ENCODE measurements at regions not wholly inside any gene's neighbourhood (a gene's known extent, or its start where the extent isn't known, plus 50 kb on each side); places are given as distances from the start of the nearest gene placed in this dataset.

GRCh38 chr5:29239606-29240005 lies 1953.9 kb upstream of the CDH6 start:
- BruUV-seq (replicated peaks): no TSS peak
- Histone ChIP-seq H3K9me3 (ENCODE audit: low read length) (no peaks in the 10 kb centered on the region), H3K36me3 (ENCODE audit: insufficient read depth, low read length) (no peaks in the 10 kb centered on the region), H3K4me2 (ENCODE audit: low read length) (no peak overlapping the region), H2AFZ (ENCODE audit: low read length) (no peak overlapping the region), H3K9me2 (ENCODE audit: insufficient read depth, low read length) (no peaks in the 10 kb centered on the region), H3K27ac (ENCODE audit: low read depth, low read length, poor library complexity, severe bottlenecking) (no peak overlapping the region), H3K4me3 (ENCODE audit: low read depth, low read length, poor library complexity, severe bottlenecking) (no peak overlapping the region), H3K4me1 (ENCODE audit: insufficient read depth, low read length, poor library complexity, severe bottlenecking) (no peaks in the 10 kb centered on the region), H4K20me1 (ENCODE audit: insufficient read depth, low read length) (no peaks in the 10 kb centered on the region), H3K79me2 (ENCODE audit: insufficient read depth, low read depth, low read length) (no peaks in the 10 kb centered on the region)
- ChIA-PET POLR2A (interaction anchor here (0.7 kb wide), 1 partner anchor 11 kb away, joined by 3 read pairs; no protein-coding TSS in a partner anchor), CTCF (ENCODE audit: unreplicated experiment) (no interaction called here)
- TF ChIP-seq EZH2phosphoT487 (IDR thresholded peaks at IDR 0.05; ENCODE audit: borderline replicate concordance, low read depth, low read length): no peak
- no peak for DNase-seq (ENCODE audit: low spot score)
- intact Hi-C loops (cut with micrococcal nuclease; ENCODE audit: unreplicated experiment): no loop called here

GRCh38 chr5:29238115-29238514 lies 1955.4 kb upstream of the CDH6 start:
- CTCF ChIA-PET (ENCODE audit: unreplicated experiment): no interaction called here
- Histone ChIP-seq H2AFZ (ENCODE audit: low read length) (no peak overlapping the region), H4K20me1 (ENCODE audit: insufficient read depth, low read length) (no peaks in the 10 kb centered on the region), H3K9me3 (ENCODE audit: low read length) (no peaks in the 10 kb centered on the region), H3K4me3 (ENCODE audit: low read depth, low read length, poor library complexity, severe bottlenecking) (no peak overlapping the region), H3K79me2 (ENCODE audit: insufficient read depth, low read depth, low read length) (no peaks in the 10 kb centered on the region), H3K36me3 (ENCODE audit: insufficient read depth, low read length) (no peaks in the 10 kb centered on the region), H3K27ac (ENCODE audit: low read depth, low read length, poor library complexity, severe bottlenecking) (no peak overlapping the region), H3K9me2 (ENCODE audit: insufficient read depth, low read length) (no peaks in the 10 kb centered on the region; the same call in 1 of the 2 replicates), H3K4me2 (ENCODE audit: low read length) (no peak overlapping the region), H3K4me1 (ENCODE audit: insufficient read depth, low read length, poor library complexity, severe bottlenecking) (no peaks in the 10 kb centered on the region)
- no peak for DNase-seq (ENCODE audit: low spot score)
- TF ChIP-seq, protein P1, sequence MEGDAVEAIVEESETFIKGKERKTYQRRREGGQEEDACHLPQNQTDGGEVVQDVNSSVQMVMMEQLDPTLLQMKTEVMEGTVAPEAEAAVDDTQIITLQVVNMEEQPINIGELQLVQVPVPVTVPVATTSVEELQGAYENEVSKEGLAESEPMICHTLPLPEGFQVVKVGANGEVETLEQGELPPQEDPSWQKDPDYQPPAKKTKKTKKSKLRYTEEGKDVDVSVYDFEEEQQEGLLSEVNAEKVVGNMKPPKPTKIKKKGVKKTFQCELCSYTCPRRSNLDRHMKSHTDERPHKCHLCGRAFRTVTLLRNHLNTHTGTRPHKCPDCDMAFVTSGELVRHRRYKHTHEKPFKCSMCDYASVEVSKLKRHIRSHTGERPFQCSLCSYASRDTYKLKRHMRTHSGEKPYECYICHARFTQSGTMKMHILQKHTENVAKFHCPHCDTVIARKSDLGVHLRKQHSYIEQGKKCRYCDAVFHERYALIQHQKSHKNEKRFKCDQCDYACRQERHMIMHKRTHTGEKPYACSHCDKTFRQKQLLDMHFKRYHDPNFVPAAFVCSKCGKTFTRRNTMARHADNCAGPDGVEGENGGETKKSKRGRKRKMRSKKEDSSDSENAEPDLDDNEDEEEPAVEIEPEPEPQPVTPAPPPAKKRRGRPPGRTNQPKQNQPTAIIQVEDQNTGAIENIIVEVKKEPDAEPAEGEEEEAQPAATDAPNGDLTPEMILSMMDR (conservative IDR thresholded peaks at IDR 0.05; ENCODE audit: low read length): no peak
- TF ChIP-seq EZH2phosphoT487 (IDR thresholded peaks at IDR 0.05; ENCODE audit: borderline replicate concordance, low read depth, low read length): no peak
- intact Hi-C loops (cut with micrococcal nuclease; ENCODE audit: unreplicated experiment): no loop called here
- POLR2A ChIA-PET: no interaction called here
- BruUV-seq (replicated peaks): no TSS peak

- H3K9me3 ChIP-seq (ENCODE audit: low read length): no peaks in the 10 kb centered on the region
- no peak overlapping the region for H3K4me3 ChIP-seq (ENCODE audit: low read depth, low read length, poor library complexity, severe bottlenecking)
- no peaks in the 10 kb centered on the region; the same call in 1 of the 2 replicates for H3K9me2 ChIP-seq (ENCODE audit: insufficient read depth, low read length)
- CTCF ChIA-PET (ENCODE audit: unreplicated experiment): no interaction called here
- H4K20me1 ChIP-seq (ENCODE audit: insufficient read depth, low read length): no peaks in the 10 kb centered on the region
- no TSS peak for BruUV-seq (replicated peaks)
- POLR2A ChIA-PET: interaction anchor here (1.0 kb wide), 1 partner anchor 18 kb away, joined by 3 read pairs; no protein-coding TSS in a partner anchor
- no peaks in the 10 kb centered on the region for H3K4me1 ChIP-seq (ENCODE audit: insufficient read depth, low read length, poor library complexity, severe bottlenecking)
- TF ChIP-seq, protein P1 (conservative IDR thresholded peaks at IDR 0.05; ENCODE audit: low read length): no peak
- no peak for TF ChIP-seq EZH2phosphoT487 (IDR thresholded peaks at IDR 0.05; ENCODE audit: borderline replicate concordance, low read depth, low read length)
- no peak overlapping the region for H3K27ac ChIP-seq (ENCODE audit: low read depth, low read length, poor library complexity, severe bottlenecking)
- H3K4me2 ChIP-seq (ENCODE audit: low read length): no peak overlapping the region
- H3K79me2 ChIP-seq (ENCODE audit: insufficient read depth, low read depth, low read length): no peaks in the 10 kb centered on the region
- no peaks in the 10 kb centered on the region for H3K36me3 ChIP-seq (ENCODE audit: insufficient read depth, low read length)
- no peak overlapping the region for H2AFZ ChIP-seq (ENCODE audit: low read length)
- intact Hi-C loops (cut with micrococcal nuclease; ENCODE audit: unreplicated experiment): no loop called here
- no peak for DNase-seq (ENCODE audit: low spot score)
Measured at GRCh38 chr5:29231154-29231553, 1962.3 kb upstream of the CDH6 start.

Measured in OCI-LY7 (cell line).